ENCODE measurements at regions not wholly inside any gene's neighbourhood (a gene's known extent, or its start where the extent isn't known, plus 50 kb on each side); places are given as distances from the start of the nearest gene placed in this dataset.

- TF ChIP-seq CTCF (conservative IDR thresholded peaks at IDR 0.05; ENCODE audit: low read depth, low read length), result no peak
- TF ChIP-seq EZH2 (IDR thresholded peaks at IDR 0.05; ENCODE audit: low read length, unreplicated experiment), result no peak
Measured at GRCh38 chr14:43359317-43359716, 1147.8 kb downstream of the FSCB start.

Measured in PC-3 (cell line).